HEK293 (cell line): ENCODE measurements at regions not wholly inside any gene's neighbourhood (a gene's known extent, or its start where the extent isn't known, plus 50 kb on each side); places are given as distances from the start of the nearest gene placed in this dataset.

ENCODE experiments used
- CTCF ChIA-PET: fragments of 350-600 bp; formaldehyde crosslinking; extraction: SDS; loops from one replicate; lab custom pipeline; 2021; ENCODE audit warnings: antibody characterized with exemption; lab: Yijun Ruan, JAX
- POLR2A ChIA-PET: fragments of 300-600 bp; formaldehyde crosslinking; extraction: SDS; loops from one replicate; lab custom pipeline; 2020; ENCODE audit warnings: antibody characterized with exemption, inconsistent platforms; lab: Yijun Ruan, JAX
- H3K27ac ChIP-seq: fragments of 200-500 bp; sonication (Bioruptor generic); 2 replicates; pipeline ENCODE4 v1.5.1; 2014; ENCODE audit warnings: low read depth, low read length, control low read depth, inconsistent platforms; ENCODE audit errors: extremely low read depth
- H3K36me3 ChIP-seq, 2 experiments: fragments of 200-500 bp in 1 of 2; sonication (Bioruptor generic) in 1 of 2; 1 replicate in 1 of 2; 2 replicates in 1 of 2; pipeline ENCODE4 v1.5.1; 2014 to 2017; ENCODE audit warnings: inconsistent platforms in 2 of 2, low read length in 2 of 2; ENCODE audit not compliant: control insufficient read depth in 2 of 2, insufficient read depth in 1 of 2
- H3K4me1 ChIP-seq: fragments of 200-500 bp; sonication (Bioruptor generic); 2 replicates; pipeline ENCODE4 v1.5.1; 2014; ENCODE audit warnings: mild to moderate bottlenecking, low read length, inconsistent platforms; ENCODE audit not compliant: control insufficient read depth, insufficient read depth
- H3K4me3 ChIP-seq: 2 replicates; pipeline ENCODE4 v1.5.1; 2011; ENCODE audit warnings: low read depth, mild to moderate bottlenecking, control low read depth, low read length, moderate library complexity
- H3K9me3 ChIP-seq: fragments of 200-500 bp; sonication (Bioruptor generic); 2 replicates; pipeline ENCODE4 v1.5.1; 2014; ENCODE audit warnings: low read depth, low read length, inconsistent platforms; ENCODE audit not compliant: control insufficient read depth, insufficient read depth
- BCL11A ChIP-seq: fragments of 450-650 bp; formaldehyde crosslinking; IDR thresholded peaks from 2 replicates; pipeline ENCODE4 v1.5.1; 2016; ENCODE audit warnings: low read depth, missing biosample characterization, missing genetic modification characterization
- HOXA7 ChIP-seq: sonication (generic); formaldehyde crosslinking; IDR thresholded peaks from 2 replicates; pipeline ENCODE4 v1.8.1; 2022; ENCODE audit warnings: missing genetic modification reagents, borderline replicate concordance
- IKZF3 ChIP-seq: fragments of 450-650 bp; IDR thresholded peaks from 2 replicates; pipeline ENCODE4 v1.5.0; 2018; ENCODE audit warnings: missing biosample characterization, mild to moderate bottlenecking, missing genetic modification characterization, moderate library complexity
- KLF7 ChIP-seq: fragments of 450-650 bp; formaldehyde crosslinking; IDR thresholded peaks from 2 replicates; pipeline ENCODE4 v1.5.1; 2016; ENCODE audit warnings: missing biosample characterization, missing genetic modification characterization, borderline replicate concordance
- KLF9 ChIP-seq: fragments of 450-650 bp; formaldehyde crosslinking; IDR thresholded peaks from 2 replicates; pipeline ENCODE4 v1.5.1; 2016; ENCODE audit warnings: missing biosample characterization, missing genetic modification characterization, low read depth
- ZBTB48 ChIP-seq: fragments of 450-650 bp; formaldehyde crosslinking; IDR thresholded peaks from 2 replicates; pipeline ENCODE4 v1.5.1; 2016; ENCODE audit warnings: missing biosample characterization, missing genetic modification characterization
- ZIC2 ChIP-seq: fragments of 450-650 bp; formaldehyde crosslinking; IDR thresholded peaks from 2 replicates; pipeline ENCODE4 v1.5.1; 2016; ENCODE audit warnings: missing biosample characterization, missing genetic modification characterization
- ZNF157 ChIP-seq: fragments of 450-650 bp; formaldehyde crosslinking; IDR thresholded peaks from 2 replicates; pipeline ENCODE4 v1.5.1; 2016; ENCODE audit warnings: missing biosample characterization, missing genetic modification characterization
- ZNF169 ChIP-seq: fragments of 450-650 bp; formaldehyde crosslinking; IDR thresholded peaks from 2 replicates; pipeline ENCODE4 v1.5.1; 2016; ENCODE audit warnings: missing biosample characterization, missing genetic modification characterization
- ZNF274 ChIP-seq, 2 experiments: fragments of 200-500 bp in 1 of 2; fragments of 450-650 bp in 1 of 2; sonication (Bioruptor generic) in 1 of 2; formaldehyde crosslinking in 1 of 2; IDR thresholded peaks; 2 replicates each; pipeline versions ENCODE4 v1.5.1 to v1.6.1; 2014 to 2016; ENCODE audit warnings: borderline replicate concordance in 1 of 2, inconsistent platforms in 1 of 2, low read length in 1 of 2, missing biosample characterization in 1 of 2, missing genetic modification characterization in 1 of 2
- ZNF501 ChIP-seq: fragments of 450-650 bp; formaldehyde crosslinking; IDR thresholded peaks from 2 replicates; pipeline ENCODE4 v1.5.1; 2016; ENCODE audit warnings: missing biosample characterization, missing genetic modification characterization
- ZNF600 ChIP-seq: fragments of 450-650 bp; formaldehyde crosslinking; IDR thresholded peaks from 2 replicates; pipeline ENCODE4 v1.5.1; 2016; ENCODE audit warnings: missing biosample characterization, missing genetic modification characterization
- ZNF791 ChIP-seq: fragments of 450-650 bp; formaldehyde crosslinking; IDR thresholded peaks from 2 replicates; pipeline ENCODE4 v1.5.1; 2016; ENCODE audit warnings: missing biosample characterization, missing genetic modification characterization
- TF ChIP-seq, protein P1 (sequence below): fragments of 450-650 bp; formaldehyde crosslinking; IDR thresholded peaks from 2 replicates; pipeline ENCODE4 v1.5.1; 2016; ENCODE audit warnings: missing biosample characterization, missing genetic modification characterization
- TF ChIP-seq, protein P2 (sequence below): fragments of 450-650 bp; formaldehyde crosslinking; IDR thresholded peaks from 2 replicates; pipeline ENCODE4 v1.5.1; 2017; ENCODE audit warnings: missing biosample characterization, missing genetic modification characterization
- TF ChIP-seq, protein P3 (sequence below): fragments of 450-650 bp; formaldehyde crosslinking; optimal IDR thresholded peaks from 2 replicates; pipeline ENCODE3; 2016; ENCODE audit warnings: missing biosample characterization, mild to moderate bottlenecking, missing genetic modification characterization
- TF ChIP-seq, protein P4 (sequence below): fragments of 450-650 bp; formaldehyde crosslinking; IDR thresholded peaks from 2 replicates; pipeline ENCODE4 v1.5.0; 2017; ENCODE audit warnings: missing biosample characterization, missing genetic modification characterization, borderline replicate concordance
- TF ChIP-seq, protein P5 (sequence below): fragments of 450-650 bp; formaldehyde crosslinking; IDR thresholded peaks from 2 replicates; pipeline ENCODE4 v1.5.1; 2016; ENCODE audit warnings: missing biosample characterization, missing genetic modification characterization
- TF ChIP-seq, protein P6 (sequence below): fragments of 450-650 bp; formaldehyde crosslinking; IDR thresholded peaks from 2 replicates; pipeline ENCODE4 v1.5.1; 2016; ENCODE audit warnings: missing biosample characterization, missing genetic modification characterization
- TF ChIP-seq, protein P7 (sequence below): fragments of 450-650 bp; formaldehyde crosslinking; IDR thresholded peaks from 2 replicates; pipeline ENCODE4 v1.5.1; 2017; ENCODE audit warnings: missing biosample characterization, missing genetic modification characterization

DNA sequence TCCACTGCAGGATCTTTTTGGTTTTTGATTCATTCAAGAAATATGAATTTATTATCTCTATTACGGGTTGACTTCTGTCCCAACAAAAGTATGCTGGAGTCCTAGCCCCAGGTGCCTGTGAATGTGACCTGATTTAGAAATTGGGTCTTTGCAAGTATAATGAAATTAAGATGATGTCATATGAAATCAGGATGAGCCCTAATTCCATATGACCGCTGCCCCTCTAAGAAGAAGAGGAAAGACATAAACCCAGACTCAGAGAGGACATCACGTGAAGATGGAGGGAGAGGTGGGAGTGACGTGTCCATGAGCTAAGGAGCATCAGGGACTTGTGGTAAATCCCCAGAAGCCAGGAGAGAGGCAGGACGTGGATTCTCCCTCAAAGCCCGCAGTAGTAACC is 287.1 kb downstream of the LPIN1 start:
- H3K36me3 ChIP-seq = no peaks in the 10 kb centered on the region
- POLR2A ChIA-PET = no interaction called here
- CTCF ChIA-PET = no interaction called here
- H3K4me1 ChIP-seq = no peaks in the 10 kb centered on the region
- H3K4me3 ChIP-seq = no peak overlapping the region
- no peak overlapping the region for H3K27ac ChIP-seq
- no peaks in the 10 kb centered on the region for H3K9me3 ChIP-seq
- TF ChIP-seq, protein P1, sequence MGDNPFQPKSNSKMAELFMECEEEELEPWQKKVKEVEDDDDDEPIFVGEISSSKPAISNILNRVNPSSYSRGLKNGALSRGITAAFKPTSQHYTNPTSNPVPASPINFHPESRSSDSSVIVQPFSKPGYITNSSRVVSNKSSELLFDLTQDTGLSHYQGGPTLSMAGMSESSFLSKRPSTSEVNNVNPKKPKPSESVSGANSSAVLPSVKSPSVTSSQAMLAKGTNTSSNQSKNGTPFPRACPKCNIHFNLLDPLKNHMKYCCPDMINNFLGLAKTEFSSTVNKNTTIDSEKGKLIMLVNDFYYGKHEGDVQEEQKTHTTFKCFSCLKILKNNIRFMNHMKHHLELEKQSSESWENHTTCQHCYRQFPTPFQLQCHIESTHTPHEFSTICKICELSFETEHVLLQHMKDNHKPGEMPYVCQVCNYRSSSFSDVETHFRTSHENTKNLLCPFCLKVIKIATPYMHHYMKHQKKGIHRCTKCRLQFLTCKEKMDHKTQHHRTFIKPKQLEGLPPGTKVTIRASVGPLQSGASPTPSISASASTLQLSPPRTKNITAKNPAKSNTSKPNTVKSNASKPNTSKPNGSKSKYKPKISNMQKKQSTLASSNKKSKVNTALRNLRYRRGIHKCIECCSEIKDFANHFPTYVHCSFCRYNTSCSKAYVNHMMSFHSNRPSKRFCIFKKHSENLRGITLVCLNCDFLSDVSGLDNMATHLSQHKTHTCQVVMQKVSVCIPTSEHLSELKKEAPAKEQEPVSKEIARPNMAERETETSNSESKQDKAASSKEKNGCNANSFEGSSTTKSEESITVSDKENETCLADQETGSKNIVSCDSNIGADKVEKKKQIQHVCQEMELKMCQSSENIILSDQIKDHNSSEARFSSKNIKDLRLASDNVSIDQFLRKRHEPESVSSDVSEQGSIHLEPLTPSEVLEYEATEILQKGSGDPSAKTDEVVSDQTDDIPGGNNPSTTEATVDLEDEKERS (tag by site-specific recombination) = no peak
- TF ChIP-seq, protein P2, sequence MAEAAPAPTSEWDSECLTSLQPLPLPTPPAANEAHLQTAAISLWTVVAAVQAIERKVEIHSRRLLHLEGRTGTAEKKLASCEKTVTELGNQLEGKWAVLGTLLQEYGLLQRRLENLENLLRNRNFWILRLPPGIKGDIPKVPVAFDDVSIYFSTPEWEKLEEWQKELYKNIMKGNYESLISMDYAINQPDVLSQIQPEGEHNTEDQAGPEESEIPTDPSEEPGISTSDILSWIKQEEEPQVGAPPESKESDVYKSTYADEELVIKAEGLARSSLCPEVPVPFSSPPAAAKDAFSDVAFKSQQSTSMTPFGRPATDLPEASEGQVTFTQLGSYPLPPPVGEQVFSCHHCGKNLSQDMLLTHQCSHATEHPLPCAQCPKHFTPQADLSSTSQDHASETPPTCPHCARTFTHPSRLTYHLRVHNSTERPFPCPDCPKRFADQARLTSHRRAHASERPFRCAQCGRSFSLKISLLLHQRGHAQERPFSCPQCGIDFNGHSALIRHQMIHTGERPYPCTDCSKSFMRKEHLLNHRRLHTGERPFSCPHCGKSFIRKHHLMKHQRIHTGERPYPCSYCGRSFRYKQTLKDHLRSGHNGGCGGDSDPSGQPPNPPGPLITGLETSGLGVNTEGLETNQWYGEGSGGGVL (tag by site-specific recombination) = no peak
- TF ChIP-seq, protein P3, sequence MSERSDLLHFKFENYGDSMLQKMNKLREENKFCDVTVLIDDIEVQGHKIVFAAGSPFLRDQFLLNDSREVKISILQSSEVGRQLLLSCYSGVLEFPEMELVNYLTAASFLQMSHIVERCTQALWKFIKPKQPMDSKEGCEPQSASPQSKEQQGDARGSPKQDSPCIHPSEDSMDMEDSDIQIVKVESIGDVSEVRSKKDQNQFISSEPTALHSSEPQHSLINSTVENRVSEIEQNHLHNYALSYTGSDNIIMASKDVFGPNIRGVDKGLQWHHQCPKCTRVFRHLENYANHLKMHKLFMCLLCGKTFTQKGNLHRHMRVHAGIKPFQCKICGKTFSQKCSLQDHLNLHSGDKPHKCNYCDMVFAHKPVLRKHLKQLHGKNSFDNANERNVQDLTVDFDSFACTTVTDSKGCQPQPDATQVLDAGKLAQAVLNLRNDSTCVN (tag by site-specific recombination) = no peak
- no peak for TF ChIP-seq ZIC2
- TF ChIP-seq, protein P4, sequence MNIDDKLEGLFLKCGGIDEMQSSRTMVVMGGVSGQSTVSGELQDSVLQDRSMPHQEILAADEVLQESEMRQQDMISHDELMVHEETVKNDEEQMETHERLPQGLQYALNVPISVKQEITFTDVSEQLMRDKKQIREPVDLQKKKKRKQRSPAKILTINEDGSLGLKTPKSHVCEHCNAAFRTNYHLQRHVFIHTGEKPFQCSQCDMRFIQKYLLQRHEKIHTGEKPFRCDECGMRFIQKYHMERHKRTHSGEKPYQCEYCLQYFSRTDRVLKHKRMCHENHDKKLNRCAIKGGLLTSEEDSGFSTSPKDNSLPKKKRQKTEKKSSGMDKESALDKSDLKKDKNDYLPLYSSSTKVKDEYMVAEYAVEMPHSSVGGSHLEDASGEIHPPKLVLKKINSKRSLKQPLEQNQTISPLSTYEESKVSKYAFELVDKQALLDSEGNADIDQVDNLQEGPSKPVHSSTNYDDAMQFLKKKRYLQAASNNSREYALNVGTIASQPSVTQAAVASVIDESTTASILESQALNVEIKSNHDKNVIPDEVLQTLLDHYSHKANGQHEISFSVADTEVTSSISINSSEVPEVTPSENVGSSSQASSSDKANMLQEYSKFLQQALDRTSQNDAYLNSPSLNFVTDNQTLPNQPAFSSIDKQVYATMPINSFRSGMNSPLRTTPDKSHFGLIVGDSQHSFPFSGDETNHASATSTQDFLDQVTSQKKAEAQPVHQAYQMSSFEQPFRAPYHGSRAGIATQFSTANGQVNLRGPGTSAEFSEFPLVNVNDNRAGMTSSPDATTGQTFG = no peak
- TF ChIP-seq ZNF157 = no peak
- no peak for TF ChIP-seq ZBTB48

DNA sequence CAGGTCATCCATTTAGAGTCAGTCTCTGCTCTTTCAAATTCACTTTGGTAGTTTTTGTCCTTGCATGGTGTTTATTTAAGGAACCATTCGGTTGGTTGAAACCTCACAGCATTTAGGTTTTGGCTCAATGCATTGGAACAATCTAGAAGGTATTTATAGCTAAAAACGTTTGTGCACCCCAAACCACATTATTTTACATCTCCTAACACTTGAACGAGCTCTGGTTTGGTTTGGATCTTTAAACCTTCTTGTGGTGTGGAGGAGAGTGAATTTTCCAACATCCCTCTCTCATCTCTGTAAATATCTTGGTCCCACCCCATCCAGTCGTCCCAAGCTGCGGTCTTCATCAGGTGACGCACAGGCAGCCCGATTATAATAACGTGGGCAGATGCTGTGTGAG is 287.9 kb downstream of the LPIN1 start:
- Histone ChIP-seq H3K4me1 (no peaks in the 10 kb centered on the region), H3K9me3 (no peaks in the 10 kb centered on the region), H3K36me3 (no peaks in the 10 kb centered on the region), H3K27ac (no peak overlapping the region), H3K4me3 (no peak overlapping the region)
- CTCF ChIA-PET = no interaction called here
- POLR2A ChIA-PET = no interaction called here
- TF ChIP-seq BCL11A (no peak), HOXA7 (no peak), IKZF3 (tag by site-specific recombination) (no peak), ZNF169 (tag by site-specific recombination) (no peak), ZNF791 (no peak), ZNF501 (tag by site-specific recombination) (no peak), KLF7 (no peak), ZNF274 (IDR thresholded peaks at IDR 0.05; ENCODE audit: low read length) (no peak), ZNF274 (tag by site-specific recombination; IDR thresholded peaks at IDR 0.05; ENCODE audit: borderline replicate concordance) (no peak), KLF9 (tag by site-specific recombination) (no peak), ZNF600 (tag by site-specific recombination) (no peak)
- TF ChIP-seq, protein P5, sequence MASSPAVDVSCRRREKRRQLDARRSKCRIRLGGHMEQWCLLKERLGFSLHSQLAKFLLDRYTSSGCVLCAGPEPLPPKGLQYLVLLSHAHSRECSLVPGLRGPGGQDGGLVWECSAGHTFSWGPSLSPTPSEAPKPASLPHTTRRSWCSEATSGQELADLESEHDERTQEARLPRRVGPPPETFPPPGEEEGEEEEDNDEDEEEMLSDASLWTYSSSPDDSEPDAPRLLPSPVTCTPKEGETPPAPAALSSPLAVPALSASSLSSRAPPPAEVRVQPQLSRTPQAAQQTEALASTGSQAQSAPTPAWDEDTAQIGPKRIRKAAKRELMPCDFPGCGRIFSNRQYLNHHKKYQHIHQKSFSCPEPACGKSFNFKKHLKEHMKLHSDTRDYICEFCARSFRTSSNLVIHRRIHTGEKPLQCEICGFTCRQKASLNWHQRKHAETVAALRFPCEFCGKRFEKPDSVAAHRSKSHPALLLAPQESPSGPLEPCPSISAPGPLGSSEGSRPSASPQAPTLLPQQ (tag by site-specific recombination) = no peak
- TF ChIP-seq, protein P6, sequence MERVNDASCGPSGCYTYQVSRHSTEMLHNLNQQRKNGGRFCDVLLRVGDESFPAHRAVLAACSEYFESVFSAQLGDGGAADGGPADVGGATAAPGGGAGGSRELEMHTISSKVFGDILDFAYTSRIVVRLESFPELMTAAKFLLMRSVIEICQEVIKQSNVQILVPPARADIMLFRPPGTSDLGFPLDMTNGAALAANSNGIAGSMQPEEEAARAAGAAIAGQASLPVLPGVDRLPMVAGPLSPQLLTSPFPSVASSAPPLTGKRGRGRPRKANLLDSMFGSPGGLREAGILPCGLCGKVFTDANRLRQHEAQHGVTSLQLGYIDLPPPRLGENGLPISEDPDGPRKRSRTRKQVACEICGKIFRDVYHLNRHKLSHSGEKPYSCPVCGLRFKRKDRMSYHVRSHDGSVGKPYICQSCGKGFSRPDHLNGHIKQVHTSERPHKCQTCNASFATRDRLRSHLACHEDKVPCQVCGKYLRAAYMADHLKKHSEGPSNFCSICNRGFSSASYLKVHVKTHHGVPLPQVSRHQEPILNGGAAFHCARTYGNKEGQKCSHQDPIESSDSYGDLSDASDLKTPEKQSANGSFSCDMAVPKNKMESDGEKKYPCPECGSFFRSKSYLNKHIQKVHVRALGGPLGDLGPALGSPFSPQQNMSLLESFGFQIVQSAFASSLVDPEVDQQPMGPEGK (tag by site-specific recombination) = no peak
- TF ChIP-seq, protein P7, sequence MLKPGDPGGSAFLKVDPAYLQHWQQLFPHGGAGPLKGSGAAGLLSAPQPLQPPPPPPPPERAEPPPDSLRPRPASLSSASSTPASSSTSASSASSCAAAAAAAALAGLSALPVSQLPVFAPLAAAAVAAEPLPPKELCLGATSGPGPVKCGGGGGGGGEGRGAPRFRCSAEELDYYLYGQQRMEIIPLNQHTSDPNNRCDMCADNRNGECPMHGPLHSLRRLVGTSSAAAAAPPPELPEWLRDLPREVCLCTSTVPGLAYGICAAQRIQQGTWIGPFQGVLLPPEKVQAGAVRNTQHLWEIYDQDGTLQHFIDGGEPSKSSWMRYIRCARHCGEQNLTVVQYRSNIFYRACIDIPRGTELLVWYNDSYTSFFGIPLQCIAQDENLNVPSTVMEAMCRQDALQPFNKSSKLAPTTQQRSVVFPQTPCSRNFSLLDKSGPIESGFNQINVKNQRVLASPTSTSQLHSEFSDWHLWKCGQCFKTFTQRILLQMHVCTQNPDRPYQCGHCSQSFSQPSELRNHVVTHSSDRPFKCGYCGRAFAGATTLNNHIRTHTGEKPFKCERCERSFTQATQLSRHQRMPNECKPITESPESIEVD (tag by site-specific recombination) = no peak
